ENCODE measurements at regions not wholly inside any gene's neighbourhood (a gene's known extent, or its start where the extent isn't known, plus 50 kb on each side); places are given as distances from the start of the nearest gene placed in this dataset.

- H3K4me3 ChIP-seq, result no peak overlapping the region
- H3K27ac ChIP-seq, result peak overlapping the region in 1 of 4 donors; percentile 41
- no peak for DNase-seq (ENCODE audit: low spot score in 2 of 2)
- peaks cover 0 to 43% (median 10%) of the 10 kb centered on the region in 4 donors for H3K4me1 ChIP-seq
- no peaks in the 10 kb centered on the region for H3K9me3 ChIP-seq
- H3K27me3 ChIP-seq, result no peaks in the 10 kb centered on the region
- 61 to 71% methylated on average over 6 of the region's 6 CpGs for WGBS, 2 donors
- TF ChIP-seq EP300 (IDR thresholded peaks at IDR 0.05) (no peak), POLR2A (IDR thresholded peaks at IDR 0.05) (no peak)
- TF ChIP-seq, protein P1, sequence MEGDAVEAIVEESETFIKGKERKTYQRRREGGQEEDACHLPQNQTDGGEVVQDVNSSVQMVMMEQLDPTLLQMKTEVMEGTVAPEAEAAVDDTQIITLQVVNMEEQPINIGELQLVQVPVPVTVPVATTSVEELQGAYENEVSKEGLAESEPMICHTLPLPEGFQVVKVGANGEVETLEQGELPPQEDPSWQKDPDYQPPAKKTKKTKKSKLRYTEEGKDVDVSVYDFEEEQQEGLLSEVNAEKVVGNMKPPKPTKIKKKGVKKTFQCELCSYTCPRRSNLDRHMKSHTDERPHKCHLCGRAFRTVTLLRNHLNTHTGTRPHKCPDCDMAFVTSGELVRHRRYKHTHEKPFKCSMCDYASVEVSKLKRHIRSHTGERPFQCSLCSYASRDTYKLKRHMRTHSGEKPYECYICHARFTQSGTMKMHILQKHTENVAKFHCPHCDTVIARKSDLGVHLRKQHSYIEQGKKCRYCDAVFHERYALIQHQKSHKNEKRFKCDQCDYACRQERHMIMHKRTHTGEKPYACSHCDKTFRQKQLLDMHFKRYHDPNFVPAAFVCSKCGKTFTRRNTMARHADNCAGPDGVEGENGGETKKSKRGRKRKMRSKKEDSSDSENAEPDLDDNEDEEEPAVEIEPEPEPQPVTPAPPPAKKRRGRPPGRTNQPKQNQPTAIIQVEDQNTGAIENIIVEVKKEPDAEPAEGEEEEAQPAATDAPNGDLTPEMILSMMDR (IDR thresholded peaks at IDR 0.05), result no peak
- H3K36me3 ChIP-seq, result no peaks in the 10 kb centered on the region
Observed at GRCh38 chr3:59249698-59250361, 200.0 kb upstream of the CFAP20DC start.

GRCh38 chr3:59249004-59249403 lies 199.2 kb upstream of the CFAP20DC start:
- Histone ChIP-seq H3K4me3 (no peak overlapping the region), H3K27me3 (no peaks in the 10 kb centered on the region), H3K36me3 (no peaks in the 10 kb centered on the region), H3K9me3 (no peaks in the 10 kb centered on the region), H3K4me1 (peaks cover 0 to 46% (median 10%) of the 10 kb centered on the region in 4 donors), H3K27ac (no peak overlapping the region)
- TF ChIP-seq POLR2A (IDR thresholded peaks at IDR 0.05) (no peak), EP300 (IDR thresholded peaks at IDR 0.05) (no peak)
- TF ChIP-seq, protein P1 (IDR thresholded peaks at IDR 0.05), result no peak
- no peak for DNase-seq (ENCODE audit: low spot score in 2 of 2)

DNA sequence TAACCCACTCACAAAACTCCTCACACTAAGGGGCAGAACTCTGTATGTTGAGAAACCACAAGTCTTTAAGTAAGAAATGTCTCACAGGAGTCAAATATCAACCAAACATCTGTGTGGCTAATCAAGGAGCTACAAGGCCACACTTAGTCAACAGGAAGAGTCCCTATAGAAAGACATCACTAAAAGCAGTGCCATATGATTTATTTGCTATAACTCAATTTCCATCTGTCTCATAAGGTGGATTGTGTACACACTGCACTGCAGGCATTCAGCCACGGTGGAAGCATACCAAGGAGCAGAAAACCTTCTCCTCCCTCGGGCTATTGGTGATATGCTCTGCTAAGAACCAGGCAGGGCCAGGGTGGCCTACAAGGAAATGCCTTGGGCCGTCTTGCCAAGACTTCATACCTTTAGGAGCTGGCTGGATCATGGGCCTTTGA lies 197.6 kb upstream of the CFAP20DC start:
- TF ChIP-seq EP300 (IDR thresholded peaks at IDR 0.05) (no peak), POLR2A (IDR thresholded peaks at IDR 0.05) (no peak)
- TF ChIP-seq, protein P1 (IDR thresholded peaks at IDR 0.05), result no peak
- Histone ChIP-seq H3K4me1 (peaks cover 0 to 46% (median 10%) of the 10 kb centered on the region in 4 donors), H3K36me3 (no peaks in the 10 kb centered on the region), H3K4me3 (no peak overlapping the region), H3K27ac (no peak overlapping the region), H3K9me3 (no peaks in the 10 kb centered on the region), H3K27me3 (no peaks in the 10 kb centered on the region)
- 71 to 82% methylated on average over 3 of the region's 3 CpGs for WGBS, 2 donors
- no peak for DNase-seq (ENCODE audit: low spot score in 2 of 2)

DNA sequence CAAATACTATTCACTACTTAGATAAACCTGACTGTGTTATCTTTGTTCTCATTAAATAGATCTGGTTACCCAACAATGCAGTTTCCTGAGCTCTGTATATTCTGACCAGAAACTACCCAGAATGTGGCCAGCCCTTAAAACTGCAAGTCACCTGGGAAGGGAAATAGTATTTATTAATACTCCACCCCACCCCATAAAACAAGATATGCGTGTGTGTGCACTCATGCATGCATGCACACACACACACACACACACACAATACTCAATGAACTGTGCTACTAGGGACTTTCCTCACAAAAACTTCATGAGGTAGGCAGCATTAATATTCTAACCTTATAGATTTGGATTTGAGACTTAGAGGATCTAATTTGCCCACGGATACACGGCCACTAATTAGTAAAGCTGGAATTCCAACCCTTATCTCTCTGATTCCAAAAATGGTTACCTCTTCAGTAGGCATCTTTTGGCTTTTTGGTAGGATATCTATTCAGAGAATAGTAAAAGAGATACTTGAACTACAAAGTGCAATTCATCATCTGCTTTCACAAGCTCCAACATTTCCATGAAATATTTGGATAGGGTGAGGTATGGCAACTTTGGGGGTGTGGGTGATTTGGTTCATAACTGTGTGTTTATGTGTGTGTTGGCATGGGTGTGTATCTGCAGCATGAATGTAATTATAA lies 197.0 kb upstream of the CFAP20DC start:
- Histone ChIP-seq H3K27ac (no peak overlapping the region), H3K9me3 (no peaks in the 10 kb centered on the region), H3K27me3 (no peaks in the 10 kb centered on the region), H3K36me3 (no peaks in the 10 kb centered on the region), H3K4me3 (no peak overlapping the region), H3K4me1 (peaks cover 0 to 46% (median 10%) of the 10 kb centered on the region in 4 donors)
- WGBS, 2 donors, result 87 to 91% methylated on average over 3 of the region's 3 CpGs
- DNase-seq (ENCODE audit: low spot score in 2 of 2), result no peak
- no peak for TF ChIP-seq EP300 (IDR thresholded peaks at IDR 0.05)
- TF ChIP-seq, protein P1 (IDR thresholded peaks at IDR 0.05), result no peak
- TF ChIP-seq POLR2A (IDR thresholded peaks at IDR 0.05), result no peak

GRCh38 chr3:59245859-59246501 lies 196.2 kb upstream of the CFAP20DC start:
- peak in 1 of 2 donors; percentile 20 for DNase-seq (ENCODE audit: low spot score in 2 of 2)
- Histone ChIP-seq H3K4me3 (no peak overlapping the region), H3K27me3 (no peaks in the 10 kb centered on the region), H3K9me3 (no peaks in the 10 kb centered on the region), H3K4me1 (peaks cover 0 to 46% (median 10%) of the 10 kb centered on the region in 4 donors), H3K36me3 (no peaks in the 10 kb centered on the region), H3K27ac (peak overlapping the region in 1 of 4 donors; percentile 36)
- TF ChIP-seq, protein P1 (IDR thresholded peaks at IDR 0.05), result no peak
- TF ChIP-seq POLR2A (IDR thresholded peaks at IDR 0.05) (no peak), EP300 (IDR thresholded peaks at IDR 0.05) (no peak)
- 27 to 33% methylated on average over 8 of the region's 8 CpGs for WGBS, 2 donors
